ENCODE measurements at regions not wholly inside any gene's neighbourhood (a gene's known extent, or its start where the extent isn't known, plus 50 kb on each side); places are given as distances from the start of the nearest gene placed in this dataset.

GRCh38 chr3:154791611-154792010 lies 288.5 kb upstream of the MME start:
- ChIA-PET POLR2A (interaction anchor here (1.0 kb wide), 1 partner anchor 22 kb away, joined by 3 read pairs; no protein-coding TSS in a partner anchor), CTCF (no interaction called here)
- Mint-ChIP-seq H3K27ac (no peak overlapping the region), H3K4me1 (0 out of 2 replicates have a peak, but pooled peaks cover 4% of the 10 kb centered on the region), H3K27me3 (ENCODE audit: low read depth) (no peaks in the 10 kb centered on the region), H3K9me3 (no peaks in the 10 kb centered on the region), H3K36me3 (no peaks in the 10 kb centered on the region), H3K4me3 (no peak overlapping the region)
- TF ChIP-seq FOXP1 (CRISPR knock-in tag; IDR thresholded peaks at IDR 0.05; ENCODE audit: borderline replicate concordance) (no peak), RELA (CRISPR knock-in tag; IDR thresholded peaks at IDR 0.05; ENCODE audit: borderline replicate concordance) (no peak), KAT7 (CRISPR knock-in tag; IDR thresholded peaks at IDR 0.05; ENCODE audit: borderline replicate concordance) (no peak), ZNF219 (CRISPR knock-in tag; IDR thresholded peaks at IDR 0.05; ENCODE audit: borderline replicate concordance) (no peak)
- TF ChIP-seq, protein P1, sequence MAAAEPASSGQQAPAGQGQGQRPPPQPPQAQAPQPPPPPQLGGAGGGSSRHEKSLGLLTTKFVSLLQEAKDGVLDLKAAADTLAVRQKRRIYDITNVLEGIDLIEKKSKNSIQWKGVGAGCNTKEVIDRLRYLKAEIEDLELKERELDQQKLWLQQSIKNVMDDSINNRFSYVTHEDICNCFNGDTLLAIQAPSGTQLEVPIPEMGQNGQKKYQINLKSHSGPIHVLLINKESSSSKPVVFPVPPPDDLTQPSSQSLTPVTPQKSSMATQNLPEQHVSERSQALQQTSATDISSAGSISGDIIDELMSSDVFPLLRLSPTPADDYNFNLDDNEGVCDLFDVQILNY (CRISPR knock-in tag; IDR thresholded peaks at IDR 0.05), result no peak
- ATAC-seq, result no peak
- no peak for DNase-seq (ENCODE audit: low spot score)

- H3K4me3 Mint-ChIP-seq, result no peak overlapping the region
- H3K27ac Mint-ChIP-seq, result no peak overlapping the region
- no peaks in the 10 kb centered on the region for H3K9me3 Mint-ChIP-seq
- POLR2A ChIA-PET, result no interaction called here
- CTCF ChIA-PET, result no interaction called here
- TF ChIP-seq IRF1 (CRISPR knock-in tag; IDR thresholded peaks at IDR 0.05) (no peak), ARID4B (CRISPR knock-in tag; IDR thresholded peaks at IDR 0.05; ENCODE audit: borderline replicate concordance) (no peak), ELF4 (CRISPR knock-in tag; IDR thresholded peaks at IDR 0.05; ENCODE audit: low read depth) (no peak), ESRRA (CRISPR knock-in tag; IDR thresholded peaks at IDR 0.05; ENCODE audit: borderline replicate concordance) (no peak), ZNF396 (CRISPR knock-in tag; IDR thresholded peaks at IDR 0.05; ENCODE audit: borderline replicate concordance) (no peak), SMAD4 (CRISPR knock-in tag; IDR thresholded peaks at IDR 0.05) (no peak), FOXJ3 (CRISPR knock-in tag; IDR thresholded peaks at IDR 0.05; ENCODE audit: borderline replicate concordance) (no peak)
- TF ChIP-seq, protein P2, sequence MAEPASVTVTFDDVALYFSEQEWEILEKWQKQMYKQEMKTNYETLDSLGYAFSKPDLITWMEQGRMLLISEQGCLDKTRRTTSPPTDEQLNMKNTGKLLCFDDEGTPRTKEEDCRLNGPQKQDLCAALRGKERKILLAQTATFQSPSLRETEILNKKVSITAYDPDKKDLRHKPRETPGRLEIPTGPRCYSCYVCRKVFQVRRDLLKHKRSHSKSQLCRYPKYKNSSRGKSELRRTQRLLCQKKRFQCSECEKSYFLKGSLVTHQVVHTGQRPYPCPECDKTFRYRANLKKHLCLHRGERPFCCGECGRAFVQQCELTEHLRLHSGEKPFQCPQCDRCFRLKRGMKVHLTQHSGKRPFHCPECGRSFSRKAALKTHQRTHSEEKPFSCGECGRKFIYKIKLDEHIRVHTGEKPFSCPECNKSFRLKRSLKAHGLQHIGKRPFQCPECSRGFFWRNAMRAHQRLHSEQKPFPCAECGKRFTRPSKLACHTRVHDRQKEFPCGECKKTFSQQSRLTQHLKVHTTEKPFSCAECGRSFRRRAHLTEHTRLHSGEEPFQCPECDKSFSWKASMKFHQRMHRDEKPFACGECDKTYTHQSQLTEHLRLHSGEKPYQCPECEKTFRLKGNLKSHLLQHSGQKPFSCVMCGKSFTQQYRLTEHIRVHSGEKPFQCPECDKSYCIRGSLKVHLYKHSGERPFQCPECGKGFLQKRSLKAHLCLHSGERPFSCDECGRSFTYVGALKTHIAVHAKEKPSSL (CRISPR knock-in tag; conservative IDR thresholded peaks at IDR 0.05), result no peak
- TF ChIP-seq, protein P3, sequence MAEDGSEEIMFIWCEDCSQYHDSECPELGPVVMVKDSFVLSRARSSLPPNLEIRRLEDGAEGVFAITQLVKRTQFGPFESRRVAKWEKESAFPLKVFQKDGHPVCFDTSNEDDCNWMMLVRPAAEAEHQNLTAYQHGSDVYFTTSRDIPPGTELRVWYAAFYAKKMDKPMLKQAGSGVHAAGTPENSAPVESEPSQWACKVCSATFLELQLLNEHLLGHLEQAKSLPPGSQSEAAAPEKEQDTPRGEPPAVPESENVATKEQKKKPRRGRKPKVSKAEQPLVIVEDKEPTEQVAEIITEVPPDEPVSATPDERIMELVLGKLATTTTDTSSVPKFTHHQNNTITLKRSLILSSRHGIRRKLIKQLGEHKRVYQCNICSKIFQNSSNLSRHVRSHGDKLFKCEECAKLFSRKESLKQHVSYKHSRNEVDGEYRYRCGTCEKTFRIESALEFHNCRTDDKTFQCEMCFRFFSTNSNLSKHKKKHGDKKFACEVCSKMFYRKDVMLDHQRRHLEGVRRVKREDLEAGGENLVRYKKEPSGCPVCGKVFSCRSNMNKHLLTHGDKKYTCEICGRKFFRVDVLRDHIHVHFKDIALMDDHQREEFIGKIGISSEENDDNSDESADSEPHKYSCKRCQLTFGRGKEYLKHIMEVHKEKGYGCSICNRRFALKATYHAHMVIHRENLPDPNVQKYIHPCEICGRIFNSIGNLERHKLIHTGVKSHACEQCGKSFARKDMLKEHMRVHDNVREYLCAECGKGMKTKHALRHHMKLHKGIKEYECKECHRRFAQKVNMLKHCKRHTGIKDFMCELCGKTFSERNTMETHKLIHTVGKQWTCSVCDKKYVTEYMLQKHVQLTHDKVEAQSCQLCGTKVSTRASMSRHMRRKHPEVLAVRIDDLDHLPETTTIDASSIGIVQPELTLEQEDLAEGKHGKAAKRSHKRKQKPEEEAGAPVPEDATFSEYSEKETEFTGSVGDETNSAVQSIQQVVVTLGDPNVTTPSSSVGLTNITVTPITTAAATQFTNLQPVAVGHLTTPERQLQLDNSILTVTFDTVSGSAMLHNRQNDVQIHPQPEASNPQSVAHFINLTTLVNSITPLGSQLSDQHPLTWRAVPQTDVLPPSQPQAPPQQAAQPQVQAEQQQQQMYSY (CRISPR knock-in tag; IDR thresholded peaks at IDR 0.05), result no peak
- H3K4me1 Mint-ChIP-seq, result 0 out of 2 replicates have a peak, but pooled peaks cover 4% of the 10 kb centered on the region
- no peak for ATAC-seq
- H3K27me3 Mint-ChIP-seq (ENCODE audit: low read depth), result no peaks in the 10 kb centered on the region
- no peaks in the 10 kb centered on the region for H3K36me3 Mint-ChIP-seq
- DNase-seq (ENCODE audit: low spot score), result no peak
Measured at GRCh38 chr3:154786724-154787123, 293.4 kb upstream of the MME start.

All from WTC11 (cell line).